Middle frontal gyrus (tissue), 1 donor: ENCODE measurements at regions not wholly inside any gene's neighbourhood (a gene's known extent, or its start where the extent isn't known, plus 50 kb on each side); places are given as distances from the start of the nearest gene placed in this dataset.

Experiments used
- DNase-seq: peaks from one replicate; pipeline ENCODE4 v3.0.0-alpha.2; 2015; ENCODE audit warnings: low spot score; ENCODE audit errors: extremely low spot score

GRCh38 chr2:11043245-11043644, 112.0 kb upstream of the SLC66A3 start:
- DNase-seq: no peak

GRCh38 chr2:11044201-11044600, 111.1 kb upstream of the SLC66A3 start:
- DNase-seq: no peak

- DNase-seq: no peak
These were observed 110.0 kb upstream of the SLC66A3 start for GRCh38 chr2:11045294-11045693.

GRCh38 chr2:11048335-11049008, 106.8 kb upstream of the SLC66A3 start:
- no peak for DNase-seq

GRCh38 chr2:11050565-11050964, 104.7 kb upstream of the SLC66A3 start:
- DNase-seq: no peak

- DNase-seq: no peak
These were observed 104.0 kb upstream of the SLC66A3 start for GRCh38 chr2:11051280-11051679.

- no peak for DNase-seq
These were observed 101.7 kb upstream of the SLC66A3 start for GRCh38 chr2:11053546-11053945.

GRCh38 chr2:11054783-11055678, 100.2 kb upstream of the SLC66A3 start:
- no peak for DNase-seq

- DNase-seq: no peak
These were observed 99.5 kb upstream of the SLC66A3 start for GRCh38 chr2:11055679-11056215.

GRCh38 chr2:11056614-11057013, 98.7 kb upstream of the SLC66A3 start:
- DNase-seq: no peak

- no peak for DNase-seq
These were observed 98.2 kb upstream of the SLC66A3 start for GRCh38 chr2:11057031-11057430.

- no peak for DNase-seq
These were observed 97.1 kb upstream of the SLC66A3 start for GRCh38 chr2:11058129-11058528.

- DNase-seq: no peak
These were observed 94.7 kb upstream of the SLC66A3 start for GRCh38 chr2:11060376-11061169.

- DNase-seq: no peak
These were observed 89.3 kb upstream of the SLC66A3 start for GRCh38 chr2:11065833-11066485.

- DNase-seq: no peak
These were observed 87.8 kb upstream of the SLC66A3 start for GRCh38 chr2:11067221-11068078.

GRCh38 chr2:11068079-11068741, 87.1 kb upstream of the SLC66A3 start:
- no peak for DNase-seq

GRCh38 chr2:11068856-11069526, 86.3 kb upstream of the SLC66A3 start:
- DNase-seq: no peak

GRCh38 chr2:11069566-11070185, 85.6 kb upstream of the SLC66A3 start:
- DNase-seq: no peak

- no peak for DNase-seq
These were observed 84.1 kb upstream of the SLC66A3 start for GRCh38 chr2:11071211-11071610.
